GM23338 (cell line): ENCODE measurements at regions not wholly inside any gene's neighbourhood (a gene's known extent, or its start where the extent isn't known, plus 50 kb on each side); places are given as distances from the start of the nearest gene placed in this dataset.

Experiments used
- ATAC-seq: fragments of 200-7000 bp; cut with Tn5 transposase; 3 replicates; pipeline ENCODE4 v1.9.1; 2020
- DNase-seq: peaks from one replicate; pipeline ENCODE4 v3.0.0-alpha.2; 2015; ENCODE audit warnings: low spot score
- H2AFZ ChIP-seq: fragments of 200-600 bp; sonication (generic); 2 replicates; pipeline ENCODE4 v1.8.0; 2016; ENCODE audit warnings: antibody characterized with exemption, mild to moderate bottlenecking, moderate library complexity
- H3F3A ChIP-seq: fragments of 200-600 bp; sonication (generic); replicated peaks from 2 replicates; pipeline ENCODE4 v1.8.0; 2017; ENCODE audit warnings: antibody characterized with exemption, mixed run types, low read depth
- H3K27ac ChIP-seq: fragments of 200-600 bp; sonication (generic); 2 replicates; pipeline ENCODE4 v1.6.1; 2016; ENCODE audit warnings: low read depth
- H3K27me3 ChIP-seq: fragments of 200-600 bp; sonication (generic); 2 replicates; pipeline ENCODE4 v1.8.0; 2016; ENCODE audit warnings: mild to moderate bottlenecking, mixed run types, moderate library complexity; ENCODE audit not compliant: insufficient read depth
- H3K36me3 ChIP-seq: fragments of 200-600 bp; sonication (generic); 2 replicates; pipeline ENCODE4 v1.8.0; 2016; ENCODE audit warnings: mild to moderate bottlenecking; ENCODE audit not compliant: insufficient read depth
- H3K4me1 ChIP-seq: fragments of 200-600 bp; sonication (generic); 2 replicates; pipeline ENCODE4 v1.8.0; 2016; ENCODE audit warnings: mild to moderate bottlenecking, moderate library complexity; ENCODE audit not compliant: insufficient read depth
- H3K4me2 ChIP-seq: fragments of 200-600 bp; sonication (generic); 2 replicates; pipeline ENCODE4 v1.7.1; 2017; ENCODE audit warnings: mixed run types
- H3K4me3 ChIP-seq: fragments of 200-600 bp; sonication (generic); 2 replicates; pipeline ENCODE4 v1.6.1; 2016; ENCODE audit warnings: mixed run types
- H3K79me2 ChIP-seq: fragments of 200-600 bp; sonication (generic); replicated peaks from 2 replicates; pipeline ENCODE4 v1.8.0; 2017; ENCODE audit warnings: mild to moderate bottlenecking; ENCODE audit not compliant: insufficient read depth
- H3K9me2 ChIP-seq: fragments of 200-600 bp; sonication (generic); 2 replicates; pipeline ENCODE4 v1.8.0; 2017; ENCODE audit not compliant: insufficient read depth
- H4K20me1 ChIP-seq: fragments of 200-600 bp; sonication (generic); replicated peaks from 2 replicates; pipeline ENCODE4 v1.8.0; 2017; ENCODE audit warnings: mild to moderate bottlenecking; ENCODE audit not compliant: insufficient read depth
- H3K27ac Mint-ChIP-seq: 2 replicates; pipeline ENCODE4 v1.8.0; 2020; ENCODE audit warnings: inconsistent platforms, mild to moderate bottlenecking, moderate library complexity, mixed read lengths
- H3K27me3 Mint-ChIP-seq: 3 replicates; pipeline ENCODE4 v1.8.0; 2022; ENCODE audit warnings: low read depth, mild to moderate bottlenecking, moderate library complexity, mixed read lengths, inconsistent platforms; ENCODE audit not compliant: insufficient read depth, poor library complexity
- H3K36me3 Mint-ChIP-seq: 3 replicates; pipeline ENCODE4 v1.8.0; 2021; ENCODE audit warnings: low read depth, mild to moderate bottlenecking, inconsistent platforms, moderate library complexity, mixed read lengths
- H3K4me1 Mint-ChIP-seq: 3 replicates; pipeline ENCODE4 v1.8.0; 2020; ENCODE audit warnings: mild to moderate bottlenecking, inconsistent platforms, mixed read lengths
- H3K4me3 Mint-ChIP-seq: 3 replicates; pipeline ENCODE4 v1.8.0; 2021; ENCODE audit warnings: moderate library complexity, mild to moderate bottlenecking, inconsistent platforms, mixed read lengths
- H3K9me3 Mint-ChIP-seq: 3 replicates; pipeline ENCODE4 v1.8.0; 2020; ENCODE audit warnings: moderate library complexity, mild to moderate bottlenecking, inconsistent platforms, mixed read lengths
- CREB1 ChIP-seq: fragments of 250-450 bp; sonication (Bioruptor Pico); IDR thresholded peaks from 2 replicates; pipeline ENCODE4 v1.5.0; 2020; ENCODE audit warnings: low read depth, mild to moderate bottlenecking, moderate library complexity
- EZH2phosphoT487 ChIP-seq: fragments of 200-600 bp; sonication (generic); IDR thresholded peaks from one replicate; pipeline ENCODE4 v1.8.1; 2018; ENCODE audit warnings: antibody characterized with exemption; ENCODE audit not compliant: unreplicated experiment
- POLR2AphosphoS5 ChIP-seq: IDR thresholded peaks from 2 replicates; pipeline ENCODE4 v1.6.1; 2016; ENCODE audit warnings: antibody characterized with exemption, low read depth
- STAT1 ChIP-seq: IDR thresholded peaks from one replicate; pipeline ENCODE4 v1.6.1; 2016; ENCODE audit warnings: antibody characterized with exemption; ENCODE audit not compliant: unreplicated experiment
- ZNF114 ChIP-seq: fragments of 250-450 bp; sonication (Bioruptor Pico); IDR thresholded peaks from 2 replicates; pipeline ENCODE4 v1.5.0; 2020; ENCODE audit warnings: mild to moderate bottlenecking, moderate library complexity
- ZNF331 ChIP-seq: fragments of 250-450 bp; sonication (Bioruptor Pico); IDR thresholded peaks from 2 replicates; pipeline ENCODE4 v1.5.0; 2020; ENCODE audit warnings: low read depth, mild to moderate bottlenecking, moderate library complexity
- ZNF462 ChIP-seq: fragments of 250-450 bp; sonication (Bioruptor Pico); IDR thresholded peaks from 2 replicates; pipeline ENCODE4 v1.5.0; 2020; ENCODE audit warnings: mild to moderate bottlenecking, moderate library complexity
- TF ChIP-seq, protein P1 (sequence below): IDR thresholded peaks from one replicate; pipeline ENCODE4 v1.6.1; 2018; ENCODE audit warnings: antibody characterized with exemption; ENCODE audit not compliant: unreplicated experiment
- TF ChIP-seq, protein P2 (sequence below): IDR thresholded peaks from 2 replicates; pipeline ENCODE4 v1.6.1; 2016; ENCODE audit warnings: antibody characterized with exemption
- TF ChIP-seq, protein P3 (sequence below), 2 experiments: fragments of 200-600 bp in 1 of 2; sonication (generic) in 1 of 2; conservative IDR thresholded peaks; 2 replicates each; pipeline versions ENCODE4 v1.5.1 to v1.6.1; 2016 to 2017; ENCODE audit warnings: antibody characterized with exemption in 2 of 2, low read depth in 2 of 2, mild to moderate bottlenecking in 2 of 2, moderate library complexity in 1 of 2

- Histone ChIP-seq H3K4me1 (no peaks in the 10 kb centered on the region), H4K20me1 (no peaks in the 10 kb centered on the region), H3K36me3 (no peaks in the 10 kb centered on the region), H3K4me2 (no peak overlapping the region), H3K27ac (no peak overlapping the region), H3K4me3 (no peak overlapping the region), H3K27me3 (no peaks in the 10 kb centered on the region), H3F3A (no peaks in the 10 kb centered on the region), H3K9me2 (no peaks in the 10 kb centered on the region), H3K79me2 (no peaks in the 10 kb centered on the region), H2AFZ (no peak overlapping the region)
- Mint-ChIP-seq H3K4me3 (no peak overlapping the region), H3K27me3 (peaks cover 2% of the 10 kb centered on the region), H3K4me1 (no peaks in the 10 kb centered on the region), H3K27ac (no peak overlapping the region), H3K9me3 (no peaks in the 10 kb centered on the region), H3K36me3 (no peaks in the 10 kb centered on the region)
- DNase-seq (no peak), ATAC-seq (no peak)
- no peak for TF ChIP-seq EZH2phosphoT487
- TF ChIP-seq ZNF331 (CRISPR knock-in tag) = no peak
- TF ChIP-seq STAT1 = no peak
- TF ChIP-seq, protein P1, sequence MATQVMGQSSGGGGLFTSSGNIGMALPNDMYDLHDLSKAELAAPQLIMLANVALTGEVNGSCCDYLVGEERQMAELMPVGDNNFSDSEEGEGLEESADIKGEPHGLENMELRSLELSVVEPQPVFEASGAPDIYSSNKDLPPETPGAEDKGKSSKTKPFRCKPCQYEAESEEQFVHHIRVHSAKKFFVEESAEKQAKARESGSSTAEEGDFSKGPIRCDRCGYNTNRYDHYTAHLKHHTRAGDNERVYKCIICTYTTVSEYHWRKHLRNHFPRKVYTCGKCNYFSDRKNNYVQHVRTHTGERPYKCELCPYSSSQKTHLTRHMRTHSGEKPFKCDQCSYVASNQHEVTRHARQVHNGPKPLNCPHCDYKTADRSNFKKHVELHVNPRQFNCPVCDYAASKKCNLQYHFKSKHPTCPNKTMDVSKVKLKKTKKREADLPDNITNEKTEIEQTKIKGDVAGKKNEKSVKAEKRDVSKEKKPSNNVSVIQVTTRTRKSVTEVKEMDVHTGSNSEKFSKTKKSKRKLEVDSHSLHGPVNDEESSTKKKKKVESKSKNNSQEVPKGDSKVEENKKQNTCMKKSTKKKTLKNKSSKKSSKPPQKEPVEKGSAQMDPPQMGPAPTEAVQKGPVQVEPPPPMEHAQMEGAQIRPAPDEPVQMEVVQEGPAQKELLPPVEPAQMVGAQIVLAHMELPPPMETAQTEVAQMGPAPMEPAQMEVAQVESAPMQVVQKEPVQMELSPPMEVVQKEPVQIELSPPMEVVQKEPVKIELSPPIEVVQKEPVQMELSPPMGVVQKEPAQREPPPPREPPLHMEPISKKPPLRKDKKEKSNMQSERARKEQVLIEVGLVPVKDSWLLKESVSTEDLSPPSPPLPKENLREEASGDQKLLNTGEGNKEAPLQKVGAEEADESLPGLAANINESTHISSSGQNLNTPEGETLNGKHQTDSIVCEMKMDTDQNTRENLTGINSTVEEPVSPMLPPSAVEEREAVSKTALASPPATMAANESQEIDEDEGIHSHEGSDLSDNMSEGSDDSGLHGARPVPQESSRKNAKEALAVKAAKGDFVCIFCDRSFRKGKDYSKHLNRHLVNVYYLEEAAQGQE = no peak
- no peak for TF ChIP-seq ZNF114 (CRISPR knock-in tag)
- TF ChIP-seq, protein P2, sequence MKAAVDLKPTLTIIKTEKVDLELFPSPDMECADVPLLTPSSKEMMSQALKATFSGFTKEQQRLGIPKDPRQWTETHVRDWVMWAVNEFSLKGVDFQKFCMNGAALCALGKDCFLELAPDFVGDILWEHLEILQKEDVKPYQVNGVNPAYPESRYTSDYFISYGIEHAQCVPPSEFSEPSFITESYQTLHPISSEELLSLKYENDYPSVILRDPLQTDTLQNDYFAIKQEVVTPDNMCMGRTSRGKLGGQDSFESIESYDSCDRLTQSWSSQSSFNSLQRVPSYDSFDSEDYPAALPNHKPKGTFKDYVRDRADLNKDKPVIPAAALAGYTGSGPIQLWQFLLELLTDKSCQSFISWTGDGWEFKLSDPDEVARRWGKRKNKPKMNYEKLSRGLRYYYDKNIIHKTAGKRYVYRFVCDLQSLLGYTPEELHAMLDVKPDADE = no peak
- TF ChIP-seq ZNF462 (CRISPR knock-in tag) = no peak
- no peak for TF ChIP-seq POLR2AphosphoS5
- no peak for TF ChIP-seq CREB1 (CRISPR knock-in tag)
- TF ChIP-seq, protein P3, sequence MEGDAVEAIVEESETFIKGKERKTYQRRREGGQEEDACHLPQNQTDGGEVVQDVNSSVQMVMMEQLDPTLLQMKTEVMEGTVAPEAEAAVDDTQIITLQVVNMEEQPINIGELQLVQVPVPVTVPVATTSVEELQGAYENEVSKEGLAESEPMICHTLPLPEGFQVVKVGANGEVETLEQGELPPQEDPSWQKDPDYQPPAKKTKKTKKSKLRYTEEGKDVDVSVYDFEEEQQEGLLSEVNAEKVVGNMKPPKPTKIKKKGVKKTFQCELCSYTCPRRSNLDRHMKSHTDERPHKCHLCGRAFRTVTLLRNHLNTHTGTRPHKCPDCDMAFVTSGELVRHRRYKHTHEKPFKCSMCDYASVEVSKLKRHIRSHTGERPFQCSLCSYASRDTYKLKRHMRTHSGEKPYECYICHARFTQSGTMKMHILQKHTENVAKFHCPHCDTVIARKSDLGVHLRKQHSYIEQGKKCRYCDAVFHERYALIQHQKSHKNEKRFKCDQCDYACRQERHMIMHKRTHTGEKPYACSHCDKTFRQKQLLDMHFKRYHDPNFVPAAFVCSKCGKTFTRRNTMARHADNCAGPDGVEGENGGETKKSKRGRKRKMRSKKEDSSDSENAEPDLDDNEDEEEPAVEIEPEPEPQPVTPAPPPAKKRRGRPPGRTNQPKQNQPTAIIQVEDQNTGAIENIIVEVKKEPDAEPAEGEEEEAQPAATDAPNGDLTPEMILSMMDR (conservative IDR thresholded peaks at IDR 0.05; ENCODE audit: low read depth in 2 of 2) = no peak
Measured at GRCh38 chrX:39361736-39362135, 560.5 kb downstream of the MID1IP1 start.
